Fibroblast of skin of right biceps (primary cell): ENCODE measurements at regions not wholly inside any gene's neighbourhood (a gene's known extent, or its start where the extent isn't known, plus 50 kb on each side); places are given as distances from the start of the nearest gene placed in this dataset.
"Not testable (repeated sequence)": the region's sequence is repeated elsewhere in the genome, so short reads cannot be mapped to it uniquely, and the experiment has no call there.

Experiments used
- DNase-seq: peaks from one replicate; pipeline ENCODE4 v3.0.0-alpha.2; 2013

DNA sequence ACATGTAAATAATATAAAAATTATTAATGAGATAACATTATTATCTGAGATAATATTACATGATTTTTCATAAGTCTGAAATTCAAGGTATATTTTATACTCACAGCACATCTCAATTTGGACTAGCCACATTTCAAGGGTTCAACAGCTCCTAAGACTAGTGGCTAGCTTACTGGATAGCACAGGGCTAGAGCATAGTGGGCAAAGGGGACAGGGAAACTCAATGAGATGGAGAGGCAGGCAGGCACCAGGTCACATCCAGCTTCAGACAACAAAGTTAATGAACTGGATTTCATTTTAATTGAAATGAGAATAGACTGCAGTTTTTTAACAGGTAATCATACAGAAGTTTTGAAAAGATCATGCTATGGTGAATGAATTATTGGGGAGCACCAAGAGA, 137.4 kb downstream of the NBPF8 start:
- not testable (repeated sequence) for DNase-seq

DNA sequence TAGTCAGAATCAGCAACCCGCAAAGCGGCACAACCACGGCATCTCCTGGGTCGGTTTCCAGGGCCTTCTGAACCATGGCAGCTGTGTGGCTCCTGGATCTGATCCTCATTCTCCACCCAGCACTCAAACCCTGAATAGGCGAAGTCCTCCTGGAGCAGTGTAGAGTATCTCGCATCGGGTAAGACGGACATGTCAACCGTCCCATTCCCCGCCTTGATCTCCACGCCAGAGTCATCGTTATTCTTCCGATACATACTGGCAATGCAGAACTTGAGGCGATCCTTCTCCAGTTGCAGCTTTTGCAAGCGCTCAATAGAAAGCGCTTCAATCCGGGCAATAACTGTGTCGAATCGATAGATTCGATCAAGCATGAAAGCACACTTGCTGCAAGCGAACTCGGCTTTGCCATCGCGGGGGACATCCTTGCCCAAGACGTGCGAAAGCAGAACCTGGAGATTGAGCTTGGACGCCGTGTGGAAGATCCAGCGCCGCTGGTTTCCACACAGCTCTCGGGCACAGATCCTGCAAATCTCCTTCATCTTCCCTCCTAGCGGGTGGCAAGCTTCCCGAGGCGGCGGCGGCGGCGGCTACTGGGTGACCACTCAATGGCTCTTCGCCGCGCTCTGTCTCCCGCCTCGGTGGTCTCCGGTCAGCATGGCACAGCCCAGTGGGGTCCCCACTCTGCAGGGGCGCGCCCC, 142.9 kb downstream of the NBPF8 start:
- peak; percentile 0 for DNase-seq

DNA sequence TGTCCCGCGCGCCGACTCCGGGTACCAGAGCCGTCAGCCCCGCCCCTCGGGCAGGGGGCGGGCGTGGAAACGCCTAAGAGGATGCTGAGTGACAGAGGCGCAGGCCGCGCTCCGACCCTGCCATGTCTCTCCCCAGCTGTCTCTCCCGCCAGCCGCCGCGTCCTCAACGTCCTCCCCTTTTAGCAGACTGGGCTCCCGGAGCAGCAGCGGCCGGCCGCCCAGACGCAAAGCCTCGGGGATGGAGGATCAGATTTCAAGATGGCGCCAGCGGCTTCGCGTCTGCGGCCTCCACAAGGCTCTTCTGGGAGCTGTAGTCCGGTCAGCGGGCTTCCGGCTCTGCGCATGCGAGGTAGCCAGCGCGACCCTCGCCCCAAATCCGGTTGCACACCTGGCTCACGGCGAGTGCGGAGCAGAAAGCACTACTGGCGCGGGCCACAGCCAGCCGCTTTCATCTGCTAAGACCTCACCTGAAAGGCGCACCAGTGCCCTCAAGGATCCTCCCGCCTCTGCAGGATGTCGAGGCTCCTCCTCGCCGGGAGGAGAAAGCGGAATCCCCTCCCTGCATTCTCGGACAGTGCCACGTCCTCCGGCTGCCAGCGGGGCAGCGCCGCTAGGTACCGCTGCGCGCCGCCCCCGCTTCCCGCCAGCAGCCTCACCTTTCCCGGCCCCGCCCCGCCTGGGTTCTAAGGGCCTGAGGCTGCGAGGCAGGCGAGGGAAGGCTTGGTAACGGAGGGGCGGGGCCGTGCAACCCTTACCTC, 143.6 kb downstream of the NBPF8 start:
- DNase-seq = peak; percentile 68

DNA sequence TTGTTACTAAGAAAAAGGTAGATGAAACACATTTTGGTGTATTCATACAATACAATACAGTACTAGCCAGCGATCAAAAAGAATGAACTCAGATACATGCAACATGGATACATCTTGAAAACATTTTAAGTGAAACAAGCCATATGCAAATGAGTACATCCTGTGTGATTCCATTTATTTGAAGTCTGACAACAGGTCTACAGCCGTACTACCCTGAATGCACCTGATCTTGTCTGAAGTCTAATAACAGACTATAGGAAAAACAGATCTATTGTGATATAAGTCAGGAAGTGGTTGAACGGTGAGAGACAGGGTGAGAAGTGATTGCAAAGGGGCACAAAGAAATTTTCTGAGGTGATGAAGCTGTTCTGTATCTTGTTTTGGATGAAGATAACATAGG, 146.9 kb downstream of the NBPF8 start:
- not testable (repeated sequence) for DNase-seq

DNA sequence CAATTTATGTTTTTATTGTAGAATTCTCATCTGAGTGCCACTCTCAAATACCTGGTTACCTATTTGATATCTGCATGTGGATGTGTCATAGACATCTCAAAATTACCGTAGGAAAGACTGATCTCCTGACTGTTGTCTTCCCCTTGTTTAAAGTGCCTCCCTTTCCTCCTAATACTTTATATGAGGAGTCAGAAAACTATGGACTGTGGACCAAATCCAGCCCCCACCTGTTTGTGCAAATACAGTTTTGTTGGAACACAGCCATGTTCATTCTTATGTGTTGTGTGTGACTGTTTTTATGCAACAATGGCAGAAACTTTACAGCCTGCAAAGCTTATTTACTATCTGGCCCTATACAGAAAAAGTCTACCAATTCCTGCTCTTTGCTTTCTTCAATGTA, 150.6 kb downstream of the NBPF8 start:
- not testable (repeated sequence) for DNase-seq

DNA sequence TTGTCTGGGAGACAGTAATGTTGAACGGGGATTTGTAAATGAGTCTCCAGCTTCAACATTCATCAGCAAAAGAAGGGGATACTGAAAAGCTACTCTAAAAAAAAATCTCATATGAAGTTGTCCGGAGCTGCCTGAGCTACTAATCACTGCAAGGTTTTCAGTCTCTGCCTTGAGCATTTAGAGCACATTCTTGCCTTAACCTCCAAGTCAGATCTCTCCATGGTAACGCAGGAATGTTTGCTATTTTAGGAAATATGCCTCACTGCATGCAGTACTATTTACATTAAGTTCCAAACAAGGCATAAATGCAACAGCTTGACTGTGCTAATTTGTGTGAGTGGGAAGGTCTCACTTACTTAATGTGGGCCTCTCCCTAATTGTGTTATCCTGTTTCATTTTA, 152.8 kb downstream of the NBPF8 start:
- DNase-seq = not testable (repeated sequence)

DNA sequence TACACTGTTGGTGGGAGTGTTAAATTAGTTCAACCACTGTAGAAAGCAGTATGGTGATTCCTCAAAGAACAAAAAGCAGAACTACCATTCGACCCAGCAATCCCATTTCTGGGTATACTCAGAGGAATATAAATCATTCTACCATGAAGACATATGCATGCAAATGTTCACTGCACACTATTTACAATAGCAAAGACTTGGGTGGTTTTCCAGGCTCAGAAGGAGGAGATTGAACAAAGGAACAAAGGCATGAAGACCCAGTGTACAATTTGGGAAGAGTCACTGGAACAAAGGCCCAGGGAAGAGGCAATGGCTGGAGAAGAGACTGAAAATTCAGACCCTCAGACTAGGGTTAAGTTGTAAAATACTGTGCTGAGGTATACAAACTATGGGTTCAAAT, 148.5 kb upstream of the NBPF26 start:
- not testable (repeated sequence) for DNase-seq

DNA sequence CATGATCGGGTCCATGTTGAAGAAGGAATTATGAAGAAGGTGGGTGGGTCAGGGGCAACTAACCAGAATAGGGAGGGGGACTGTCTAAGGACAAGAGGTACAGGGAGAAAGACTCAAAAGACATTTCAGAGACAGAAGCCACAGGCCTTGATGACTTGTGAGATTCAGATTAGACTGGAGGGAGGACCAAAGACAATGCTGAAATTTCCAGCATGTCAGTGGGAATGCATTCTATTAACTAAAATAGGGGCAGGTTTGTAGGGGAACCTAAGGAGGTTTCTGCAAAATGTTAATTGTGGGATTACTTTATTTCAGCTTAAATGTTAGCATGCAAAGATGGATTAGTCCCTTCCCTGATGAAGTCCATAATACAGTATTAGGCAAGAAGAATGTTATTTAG, 141.6 kb upstream of the NBPF26 start:
- DNase-seq = not testable (repeated sequence)

DNA sequence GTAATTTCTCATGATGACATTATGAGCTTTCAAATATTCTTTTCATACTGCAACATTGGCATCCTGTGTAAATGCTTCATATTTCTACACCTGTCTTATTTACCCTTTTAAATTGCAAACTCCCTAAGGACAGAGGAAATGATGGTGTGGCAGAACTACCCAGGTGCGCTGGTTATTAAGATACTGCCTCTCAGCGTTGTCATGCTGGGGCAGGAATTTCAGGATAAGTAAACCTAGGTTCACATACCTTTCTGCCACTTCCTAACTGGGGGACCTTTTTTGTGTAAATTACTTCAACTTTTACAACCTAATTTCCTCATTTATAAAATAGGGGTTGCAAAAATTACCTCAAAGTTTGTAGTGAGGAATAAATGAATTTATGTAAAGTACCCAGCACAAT, 137.7 kb upstream of the NBPF26 start:
- not testable (repeated sequence) for DNase-seq

DNA sequence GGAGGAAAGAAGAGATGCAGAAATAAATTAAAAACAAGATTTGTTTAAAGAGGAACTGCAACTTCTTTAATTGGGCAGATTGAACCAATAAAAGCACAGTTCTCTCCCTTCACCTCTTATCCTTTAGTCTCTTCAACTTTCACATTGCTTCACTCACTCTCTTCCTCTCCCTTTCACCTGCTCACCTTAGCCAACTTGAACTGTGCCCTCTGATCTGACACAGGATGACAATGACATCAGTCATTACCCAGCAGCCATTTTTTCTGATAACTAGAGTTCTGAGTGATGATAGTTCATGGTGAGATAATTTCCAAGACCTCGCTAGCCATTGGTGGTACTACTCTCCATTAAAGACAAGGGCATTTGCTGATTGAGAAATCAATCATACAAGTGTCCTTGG, 134.9 kb upstream of the NBPF26 start:
- not testable (repeated sequence) for DNase-seq

DNA sequence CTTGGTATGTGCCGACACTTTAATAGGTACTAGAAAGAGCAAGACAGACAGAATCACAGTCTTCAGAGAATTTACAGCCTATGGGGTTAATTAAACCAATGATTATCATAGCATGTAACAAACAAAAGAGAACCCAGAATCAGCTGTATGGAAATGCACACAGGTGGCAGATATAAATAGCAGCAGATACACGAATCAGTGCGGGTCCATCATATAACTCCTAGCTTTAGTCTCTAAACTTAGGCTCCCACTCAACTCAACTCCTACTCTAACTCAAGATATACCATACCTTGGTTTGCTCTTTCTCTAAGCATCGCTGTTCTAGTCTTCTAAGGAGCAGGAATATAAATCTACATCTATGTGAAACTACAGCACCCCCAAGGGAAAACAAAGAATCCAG, 132.0 kb upstream of the NBPF26 start:
- DNase-seq = not testable (repeated sequence)

DNA sequence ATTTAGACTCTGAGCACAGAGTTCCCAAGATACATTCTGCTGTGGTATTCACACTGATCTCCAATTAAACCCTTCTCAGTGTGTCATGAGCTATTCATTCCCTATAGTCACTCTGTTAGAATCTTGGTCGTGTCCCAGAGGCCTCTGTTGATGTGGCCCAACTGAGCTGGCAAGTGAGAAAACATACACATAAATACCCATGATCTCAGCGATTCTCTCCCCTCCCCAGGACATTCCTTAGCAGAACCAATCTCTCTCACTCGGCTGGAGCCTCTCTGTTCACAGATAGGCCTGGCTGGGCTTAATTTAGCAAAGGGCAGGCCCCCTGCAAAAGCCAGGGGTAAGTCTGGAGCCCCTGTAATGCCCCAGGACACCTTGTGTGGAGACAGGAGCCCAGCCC, 130.8 kb upstream of the NBPF26 start:
- DNase-seq = not testable (repeated sequence)

DNA sequence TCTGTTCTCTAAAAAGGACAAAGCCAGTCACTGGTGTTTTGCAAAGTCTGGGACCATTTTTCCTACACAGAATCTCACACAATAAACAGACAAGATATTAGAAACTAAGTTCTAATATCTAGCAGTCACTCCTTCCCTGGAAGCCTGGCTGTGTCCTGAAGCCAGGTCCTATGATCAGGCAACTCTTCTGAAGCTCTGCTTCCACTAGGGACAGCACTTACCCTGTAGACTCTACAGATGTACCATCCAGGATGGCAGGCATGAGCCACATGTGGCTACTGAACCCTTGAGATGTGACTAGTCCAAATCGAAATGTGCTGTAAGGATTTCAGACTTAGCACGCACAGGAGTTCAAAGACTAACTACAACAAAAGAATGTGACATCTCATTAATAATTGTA, 130.1 kb upstream of the NBPF26 start:
- not testable (repeated sequence) for DNase-seq

DNA sequence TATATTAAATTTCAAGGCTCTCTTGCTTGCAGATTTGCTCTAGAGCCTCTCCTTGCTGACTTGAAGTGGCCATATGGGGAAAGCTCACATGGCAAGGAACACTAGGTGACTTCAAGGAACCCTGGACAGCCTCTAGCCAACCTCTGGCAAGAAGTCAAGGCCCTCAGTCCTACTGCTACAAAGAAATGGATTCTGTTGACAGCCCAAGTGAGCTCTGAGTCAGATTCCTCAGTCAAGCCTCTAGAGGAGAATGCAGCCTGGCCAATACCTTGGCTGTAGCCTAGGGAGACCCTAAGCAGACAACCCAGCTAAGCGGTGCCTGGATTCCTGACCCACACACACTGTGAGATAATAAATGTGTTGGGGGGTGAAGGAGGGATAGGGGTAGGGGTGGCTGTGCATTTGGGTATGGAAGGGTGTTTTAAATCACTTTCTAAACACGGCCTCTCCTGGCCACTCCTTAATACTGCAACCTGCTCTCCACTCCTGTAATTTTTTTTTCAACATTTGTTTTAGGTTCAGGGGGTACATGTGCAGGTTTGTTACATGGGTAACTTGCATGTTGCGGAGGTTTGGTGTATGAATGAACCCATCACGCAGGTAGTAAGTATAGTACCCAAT, 125.3 kb upstream of the NBPF26 start:
- not testable (repeated sequence) for DNase-seq

DNA sequence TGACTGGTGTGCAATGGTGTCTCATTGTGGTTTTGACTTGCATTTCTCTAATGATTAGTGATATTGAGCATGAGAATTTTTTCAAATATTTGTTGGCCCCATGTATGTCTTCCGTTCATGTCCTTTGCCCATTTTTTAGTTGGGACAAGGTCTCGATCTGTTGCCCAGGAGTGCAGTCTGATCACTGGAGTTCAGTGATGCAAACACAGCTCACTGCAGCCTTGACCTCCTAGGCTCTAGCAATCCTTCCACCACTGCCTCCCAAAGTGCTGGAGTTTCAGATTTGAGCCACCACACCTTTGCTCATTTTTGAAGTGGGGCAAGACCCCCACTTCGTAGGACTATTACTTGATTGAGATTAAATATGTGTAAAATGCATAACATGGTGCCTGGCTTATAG, 124.2 kb upstream of the NBPF26 start:
- DNase-seq = not testable (repeated sequence)

DNA sequence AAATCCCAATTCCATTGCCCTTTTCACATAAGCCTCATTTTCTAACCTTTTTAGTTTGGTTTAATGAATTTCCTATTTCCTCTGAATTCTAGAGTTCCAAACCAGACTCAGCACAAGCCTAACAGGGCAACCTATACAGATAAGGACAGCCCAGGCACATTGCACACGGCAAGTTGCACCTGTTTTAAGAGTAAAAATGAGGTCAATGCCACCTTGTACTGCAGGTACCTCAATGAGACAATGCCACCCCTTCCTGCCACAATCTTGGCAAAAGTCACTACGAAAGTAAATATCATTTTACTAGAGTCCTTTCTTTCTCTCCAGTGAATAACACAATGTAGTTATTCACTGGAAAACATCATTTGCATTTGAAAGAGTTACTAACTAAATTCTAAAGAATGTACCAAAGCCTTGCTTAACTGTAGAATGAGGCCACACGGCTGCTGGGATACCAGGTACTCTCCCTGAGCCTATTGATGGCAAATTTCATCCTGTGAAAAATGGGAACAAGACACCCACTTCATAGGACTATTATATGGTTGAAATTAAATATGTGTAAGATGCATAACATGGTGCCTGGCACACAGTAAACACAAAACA, 123.2 kb upstream of the NBPF26 start:
- DNase-seq = not testable (repeated sequence)

DNA sequence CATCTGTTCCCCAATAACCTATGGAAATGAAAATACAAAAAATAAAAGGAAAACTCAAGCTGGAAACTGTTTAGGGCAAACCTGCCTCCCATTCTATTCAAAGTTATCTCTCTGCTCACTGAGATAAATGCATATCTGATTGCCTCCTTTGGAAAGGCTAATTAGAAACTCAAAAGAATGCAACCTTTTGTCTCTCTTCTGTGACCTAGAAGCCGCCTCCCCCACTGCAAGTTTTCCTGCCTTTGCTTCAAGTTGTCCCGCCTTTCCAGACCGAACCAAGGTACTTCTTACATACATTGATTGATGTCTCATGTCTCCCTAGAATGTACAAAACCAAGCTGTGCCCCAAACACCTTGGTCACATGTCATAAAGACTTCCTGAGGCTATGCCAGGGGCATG, 115.9 kb upstream of the NBPF26 start:
- DNase-seq = not testable (repeated sequence)

DNA sequence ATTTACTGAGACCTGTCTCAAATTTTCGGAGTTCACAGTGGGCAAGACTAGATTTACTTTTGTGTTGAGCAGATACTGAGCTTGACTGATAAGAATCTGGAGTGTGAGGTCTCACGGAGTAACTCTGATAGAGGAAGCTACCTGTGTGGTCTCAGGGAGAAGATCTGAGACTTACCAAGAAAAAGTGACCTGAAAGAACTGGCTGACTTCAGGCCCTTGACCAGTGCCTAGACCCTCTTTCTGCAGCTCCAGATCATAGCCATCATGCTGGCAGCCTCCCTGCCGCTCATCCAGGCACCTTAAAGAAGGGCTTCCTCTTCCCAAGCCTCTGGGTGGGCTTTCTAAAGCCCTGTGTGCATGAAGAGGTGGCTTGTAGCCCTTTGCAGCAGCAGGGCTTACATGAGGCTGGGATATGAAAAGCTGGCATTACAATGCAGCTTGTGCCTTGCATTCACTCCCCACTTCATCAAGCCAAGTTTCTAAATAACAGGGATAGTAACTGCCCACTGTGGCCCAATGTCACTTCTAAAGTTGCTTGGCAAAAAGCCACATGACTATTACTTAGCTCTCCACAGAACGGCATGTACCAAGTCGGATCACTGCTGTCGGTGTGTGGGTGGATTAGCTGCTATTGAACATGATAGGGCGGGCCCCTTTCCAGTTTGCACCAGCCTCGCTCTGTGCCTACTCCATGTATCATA, 115.3 kb upstream of the NBPF26 start:
- DNase-seq = not testable (repeated sequence)

DNA sequence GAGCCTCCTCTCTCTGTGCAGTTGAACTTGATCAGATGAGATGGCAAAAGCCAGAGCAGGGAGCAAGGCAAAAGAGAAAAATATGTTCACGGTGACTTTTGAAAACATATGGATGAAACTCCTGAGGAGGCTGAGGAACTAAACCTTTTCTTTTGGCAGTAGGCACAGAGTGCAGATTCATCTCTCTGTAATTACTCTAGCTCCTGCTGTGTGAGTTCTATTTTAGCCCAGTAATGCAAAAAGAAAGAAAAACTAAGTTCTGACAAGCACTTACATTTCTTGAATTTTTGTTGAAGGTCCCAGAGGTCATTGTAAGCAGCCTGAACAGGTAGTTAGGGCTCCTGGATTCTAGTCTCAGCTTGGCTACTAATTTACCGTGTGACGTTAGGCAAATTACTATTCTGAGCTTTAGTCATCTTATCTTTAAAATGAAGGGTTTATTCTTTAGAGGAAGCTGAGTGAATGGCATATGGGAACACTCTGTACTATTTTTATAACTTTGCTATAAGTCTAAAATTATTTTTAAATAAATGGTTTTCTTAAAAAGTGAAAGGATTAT, 114.7 kb upstream of the NBPF26 start:
- not testable (repeated sequence) for DNase-seq

DNA sequence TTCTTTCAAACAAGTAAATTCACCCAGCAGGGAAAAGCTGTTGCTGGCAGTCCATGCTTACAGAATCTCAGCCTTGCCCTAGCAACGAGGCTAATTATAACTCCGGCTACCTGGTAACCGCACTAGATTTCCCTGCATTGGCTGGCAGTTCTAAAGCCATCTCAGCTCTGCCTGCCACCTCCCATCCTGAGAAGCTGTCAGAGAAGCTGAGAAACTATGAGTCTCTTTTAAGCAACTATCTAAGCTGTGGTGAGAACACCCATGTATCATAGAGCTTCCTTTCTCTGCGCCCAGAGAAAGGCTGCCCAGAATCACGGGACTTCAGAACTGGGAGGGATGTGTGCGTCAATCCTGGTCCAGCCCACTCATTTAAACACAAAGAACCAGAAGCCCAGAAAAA, 113.9 kb upstream of the NBPF26 start:
- not testable (repeated sequence) for DNase-seq

DNA sequence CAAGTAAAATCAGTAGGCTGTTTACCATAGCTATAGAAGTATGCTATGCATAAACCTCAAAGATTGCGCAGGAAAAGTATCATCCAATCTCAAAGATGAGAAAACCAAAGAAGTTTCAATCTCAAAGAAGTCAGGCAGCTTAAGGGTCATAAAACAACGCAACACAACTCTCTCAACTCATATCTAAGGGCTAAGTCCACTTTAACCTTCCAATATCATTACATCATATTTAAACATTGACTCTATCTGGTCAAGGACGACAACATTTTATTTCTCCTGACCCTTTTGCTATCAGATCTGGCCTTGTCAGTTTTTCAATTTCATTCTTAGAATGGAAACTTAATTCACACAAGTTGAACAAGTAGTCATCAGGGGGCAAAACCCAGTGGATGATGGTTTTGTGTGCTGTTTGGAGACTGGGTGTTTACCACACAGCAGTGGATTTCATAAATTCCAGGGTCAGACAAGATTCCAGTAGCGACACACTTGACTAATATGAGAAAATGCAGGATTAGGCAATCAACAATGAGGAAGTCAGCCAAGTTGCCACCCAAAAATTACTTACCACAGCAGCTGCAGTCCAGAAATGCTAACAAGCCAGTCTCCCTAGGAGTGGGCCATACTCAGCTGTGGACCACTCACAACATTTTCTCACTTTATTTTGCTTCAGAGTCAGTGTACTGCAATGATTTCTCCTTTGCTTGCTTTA, 108.7 kb upstream of the NBPF26 start:
- not testable (repeated sequence) for DNase-seq

DNA sequence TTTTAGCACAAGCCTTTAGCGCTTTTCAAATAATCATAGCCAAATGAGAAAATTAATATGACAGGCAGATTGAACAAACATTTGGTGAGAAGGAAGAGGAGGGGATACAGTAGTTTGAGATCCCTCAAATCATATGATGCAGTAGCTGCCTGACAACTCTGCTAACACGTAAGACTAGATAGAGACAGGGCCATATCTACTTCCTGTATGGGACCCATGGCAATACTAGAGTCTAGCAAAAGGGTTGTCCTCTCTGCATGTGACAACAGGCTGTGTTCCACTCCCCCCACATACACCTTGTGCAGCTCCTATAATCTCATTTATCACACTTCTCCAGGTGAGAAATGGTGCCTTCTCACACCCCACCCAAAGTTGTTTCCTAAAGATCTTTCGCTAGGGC, 106.3 kb upstream of the NBPF26 start:
- not testable (repeated sequence) for DNase-seq
